GM21786 (cell line): ENCODE measurements at regions not wholly inside any gene's neighbourhood (a gene's known extent, or its start where the extent isn't known, plus 50 kb on each side); places are given as distances from the start of the nearest gene placed in this dataset.

Experiments
- ATAC-seq: cut with Tn5 transposase; IDR thresholded peaks from one replicate; pipeline ENCODE4 v1.9.1; 2021; ENCODE audit not compliant: unreplicated experiment

DNA sequence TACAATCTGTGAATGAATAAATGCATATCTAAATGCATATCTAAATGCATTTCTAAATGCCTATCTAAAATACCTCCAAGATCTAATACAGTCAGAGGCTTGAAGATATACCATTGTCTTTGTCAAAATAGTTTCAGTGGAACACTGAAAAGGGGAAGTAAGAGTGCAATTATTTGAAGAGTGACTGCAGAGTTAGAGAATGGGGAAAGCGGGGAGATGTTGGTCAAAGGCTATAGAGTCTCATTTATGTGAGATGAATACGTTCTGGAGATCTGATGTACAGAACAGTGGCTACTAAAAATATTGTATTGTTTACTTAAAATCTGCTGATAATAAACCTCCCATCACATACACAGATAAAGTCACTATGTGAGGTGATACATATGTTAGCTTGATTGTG lies 1126.2 kb upstream of the CDH9 start:
- no peak for ATAC-seq

DNA sequence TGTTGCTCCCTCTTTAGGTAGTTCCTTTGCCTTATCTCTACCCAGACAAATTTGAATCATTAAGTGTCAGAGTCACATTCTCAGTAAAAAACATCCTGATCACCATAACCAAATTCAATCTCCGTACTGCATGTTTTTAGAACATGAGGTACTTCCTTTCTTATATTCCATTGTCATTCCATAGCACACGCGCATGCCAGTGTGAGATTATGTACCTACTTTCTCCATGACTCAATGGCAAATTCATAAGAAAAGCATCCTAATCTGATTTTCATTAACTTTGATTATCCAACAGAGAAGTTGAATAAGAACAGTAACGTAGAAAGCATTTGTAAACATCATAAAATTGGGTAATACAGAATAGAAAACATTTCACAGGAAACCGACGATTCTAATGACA lies 1118.6 kb upstream of the CDH9 start:
- no peak for ATAC-seq

DNA sequence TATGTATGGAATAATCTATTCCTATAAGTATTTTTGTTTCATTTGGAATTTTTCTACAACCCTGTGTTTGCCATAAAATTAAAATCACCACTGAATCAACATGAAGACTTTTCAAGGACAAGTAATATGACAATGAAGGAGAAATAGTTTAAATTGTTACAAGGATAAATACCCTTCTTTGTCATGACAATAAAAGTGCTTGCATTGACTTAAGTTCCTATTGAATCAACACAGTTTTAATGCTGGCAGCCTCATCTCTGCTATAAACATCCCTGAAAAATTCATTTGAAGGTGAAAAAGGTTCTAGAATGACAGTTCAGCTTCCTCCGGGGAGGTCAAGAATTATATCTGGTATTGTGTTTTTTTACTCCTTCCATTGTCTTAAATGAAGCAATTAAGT lies 1105.1 kb upstream of the CDH9 start:
- ATAC-seq: no peak

DNA sequence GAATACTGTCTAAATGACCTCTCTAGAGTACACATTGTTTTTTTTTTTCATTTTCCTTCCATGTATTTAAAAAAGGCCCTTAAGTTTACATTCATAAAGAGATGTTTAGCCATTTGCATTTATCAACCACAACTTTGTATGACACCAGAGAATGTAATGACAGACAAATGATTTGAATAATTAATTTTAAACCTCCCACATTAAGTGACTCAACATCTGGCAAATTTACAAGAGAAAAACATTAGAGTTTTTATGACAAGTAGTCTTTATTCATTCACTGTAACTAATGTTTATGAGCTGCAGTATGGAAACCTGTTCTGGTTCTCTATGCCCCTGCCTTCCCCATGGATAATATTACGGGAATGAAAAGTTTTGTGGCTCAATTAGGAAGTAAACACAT lies 1093.8 kb upstream of the CDH9 start:
- ATAC-seq: no peak

DNA sequence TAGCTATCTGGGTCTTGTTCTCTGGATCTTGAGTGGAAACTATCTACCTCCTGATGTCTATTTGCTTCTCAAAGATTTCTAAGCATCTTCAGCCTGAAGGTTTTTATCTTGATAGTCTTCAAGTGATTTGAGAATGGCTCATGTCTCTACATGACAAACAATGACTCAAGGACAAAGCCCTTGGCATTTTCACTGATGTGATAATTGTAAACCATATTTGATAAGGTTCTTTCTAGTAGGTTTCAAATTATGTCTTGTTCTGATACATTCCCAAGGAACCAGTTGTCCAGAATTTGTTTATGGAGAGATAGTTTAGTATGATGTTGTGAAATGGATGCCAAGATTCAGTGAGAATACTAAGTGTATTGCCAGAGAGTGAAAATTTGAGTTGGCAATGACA lies 1079.3 kb upstream of the CDH9 start:
- no peak for ATAC-seq

DNA sequence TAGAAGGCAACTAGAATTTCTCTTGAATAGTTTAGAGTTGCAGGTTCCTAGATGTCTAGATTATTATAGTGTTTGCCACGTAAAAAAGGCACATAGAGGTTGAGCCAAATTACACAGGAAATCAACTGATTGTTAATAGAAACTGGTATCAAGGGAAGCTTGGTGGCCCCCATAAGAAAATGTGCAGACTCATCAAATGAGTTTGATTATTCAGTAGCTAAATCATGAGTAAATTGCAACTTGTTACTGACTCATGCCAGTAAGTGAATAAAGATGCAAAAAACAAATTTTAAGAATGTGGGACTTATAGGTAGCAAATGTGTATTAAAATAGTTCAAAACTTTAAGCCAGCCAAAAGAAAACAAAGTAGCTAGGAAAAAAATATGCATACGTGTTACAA lies 1078.9 kb upstream of the CDH9 start:
- no peak for ATAC-seq

DNA sequence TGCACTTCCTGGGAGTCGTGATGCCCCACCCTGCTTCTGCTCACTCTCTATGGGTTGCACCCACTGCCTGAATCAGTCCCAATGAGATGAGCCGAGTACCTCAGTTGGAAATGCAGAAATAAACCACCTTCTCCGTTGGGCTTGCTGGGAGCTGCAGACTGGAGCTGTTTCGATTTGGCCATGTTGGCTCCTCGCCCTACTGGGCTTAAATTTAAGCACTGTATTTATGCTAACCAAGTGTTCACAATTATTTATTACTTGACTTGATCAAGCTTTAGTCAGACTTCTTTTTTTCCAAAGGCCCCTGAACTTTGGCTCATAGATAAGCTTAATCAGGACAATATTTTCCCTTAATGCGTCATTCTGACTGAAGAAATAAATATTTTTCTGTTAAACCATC lies 1072.4 kb upstream of the CDH9 start:
- no peak for ATAC-seq

DNA sequence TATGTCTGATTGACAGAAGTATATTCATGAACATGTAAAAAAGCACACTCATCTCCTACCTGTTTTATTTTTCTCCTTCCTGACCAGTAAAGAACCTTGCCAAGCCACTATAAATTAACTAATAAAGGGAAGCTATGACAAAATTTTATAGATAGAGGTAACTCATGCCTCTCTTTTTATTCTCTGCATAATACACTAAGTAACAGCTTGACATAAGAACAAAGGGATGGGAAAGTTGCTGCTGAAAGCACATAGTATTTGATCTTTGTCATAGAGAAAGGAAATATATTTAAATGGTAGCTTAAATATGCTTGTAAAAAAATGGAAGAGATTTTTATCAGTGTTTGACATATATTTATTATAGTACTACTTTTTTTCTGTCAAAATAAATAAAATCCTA lies 1065.7 kb upstream of the CDH9 start:
- no peak for ATAC-seq

DNA sequence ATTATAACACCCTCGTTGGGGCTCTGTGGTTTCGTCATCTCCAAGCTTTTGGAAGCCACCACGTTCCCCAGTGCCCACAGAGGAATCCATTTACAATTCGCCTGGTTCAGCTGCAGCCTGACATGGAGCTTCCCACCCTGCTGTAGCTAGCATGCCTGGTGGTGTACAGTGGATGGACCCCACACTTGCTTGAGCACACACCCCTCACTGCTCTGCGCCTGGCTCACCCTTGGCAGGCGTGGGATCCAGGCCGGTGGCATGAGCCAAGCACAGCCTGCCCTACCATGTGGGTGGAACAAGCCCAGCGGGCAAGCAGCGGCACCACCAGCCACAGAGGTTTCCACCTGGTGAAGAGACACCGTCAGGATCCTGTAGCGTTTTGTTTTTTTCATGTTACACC lies 1045.7 kb upstream of the CDH9 start:
- ATAC-seq: no peak

DNA sequence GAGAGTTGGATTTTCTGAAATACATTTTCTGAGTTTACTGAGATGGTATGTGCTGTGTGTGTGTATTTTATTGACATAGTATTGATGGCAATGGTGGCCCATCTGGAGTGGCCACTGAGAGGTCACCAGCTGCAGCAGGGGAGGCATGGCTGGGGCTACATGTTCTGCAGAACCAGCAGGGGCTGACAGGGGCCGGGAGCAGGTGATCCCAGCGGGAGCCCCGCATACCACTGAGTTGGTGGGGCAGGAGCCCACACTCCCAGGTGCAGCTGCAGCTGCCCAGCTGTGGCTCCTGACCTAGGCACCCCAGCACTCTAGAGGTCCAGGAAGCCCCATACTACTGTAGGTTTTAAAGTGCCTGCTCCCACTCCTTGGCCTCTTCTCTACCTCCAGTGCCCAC lies 1044.2 kb upstream of the CDH9 start:
- no peak for ATAC-seq

DNA sequence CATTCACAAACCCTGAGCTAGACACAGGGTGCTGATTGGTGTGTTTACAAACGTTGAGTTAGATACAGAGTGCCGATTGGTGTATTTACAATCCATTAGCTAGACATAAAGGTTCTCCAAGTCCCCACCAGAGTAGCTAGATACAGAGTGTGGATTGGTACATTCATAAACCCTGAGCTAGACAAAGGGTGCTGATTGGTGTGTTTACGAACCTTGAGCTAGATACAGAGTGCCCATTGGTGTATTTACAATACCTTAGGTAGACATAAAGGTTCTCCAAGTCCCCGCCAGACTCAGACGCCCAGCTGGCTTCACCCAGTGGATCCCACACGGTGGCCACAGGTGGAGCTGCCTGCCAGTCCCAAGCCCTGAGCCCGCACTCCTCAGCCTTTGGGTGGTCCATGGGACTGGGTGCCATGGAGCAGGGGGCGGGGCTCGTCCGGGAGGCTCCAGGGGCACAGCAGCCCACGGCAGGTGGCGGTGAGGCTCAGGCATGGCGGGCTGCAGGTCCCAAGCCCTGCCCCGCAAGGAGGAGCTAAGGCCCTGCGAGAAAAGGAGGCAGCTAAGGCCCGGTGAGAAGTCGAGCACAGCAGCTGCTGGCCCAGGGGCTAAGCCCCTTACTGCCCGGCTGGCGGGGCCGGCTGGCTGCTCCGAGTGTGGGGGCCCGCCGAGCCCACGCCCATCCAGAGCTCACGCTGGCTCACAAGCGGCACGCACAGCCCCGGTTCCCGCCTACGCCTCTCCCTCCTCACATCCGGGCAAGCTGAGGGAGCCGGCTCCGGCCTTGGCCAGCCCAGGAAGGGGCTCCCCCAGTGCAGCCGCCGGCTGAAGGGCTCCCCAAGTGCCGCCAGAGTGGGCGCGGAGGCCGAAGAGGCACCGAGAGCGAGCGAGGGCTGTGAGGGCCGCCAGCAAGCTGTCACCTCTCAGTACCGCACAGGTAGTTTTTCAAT lies 1039.2 kb upstream of the CDH9 start:
- no peak for ATAC-seq

DNA sequence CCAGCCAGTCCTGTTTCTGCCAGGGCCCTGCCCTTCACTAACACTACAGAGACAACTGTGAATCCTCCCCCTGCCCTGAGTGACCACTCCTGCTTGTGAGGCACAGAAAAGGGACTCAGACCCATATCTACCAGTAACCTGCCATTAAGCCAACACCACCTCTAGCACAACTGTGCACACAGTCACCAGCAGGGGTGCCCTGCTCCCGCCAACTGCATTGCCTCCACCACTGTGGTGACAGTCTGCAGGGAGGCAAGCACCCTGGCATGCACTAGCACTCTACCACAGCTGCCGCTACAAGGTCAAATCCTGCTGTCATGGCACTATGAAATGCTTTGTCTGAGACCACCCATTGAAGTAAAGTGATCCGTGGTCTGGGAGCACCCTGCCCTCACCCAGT lies 1028.5 kb upstream of the CDH9 start:
- no peak for ATAC-seq

DNA sequence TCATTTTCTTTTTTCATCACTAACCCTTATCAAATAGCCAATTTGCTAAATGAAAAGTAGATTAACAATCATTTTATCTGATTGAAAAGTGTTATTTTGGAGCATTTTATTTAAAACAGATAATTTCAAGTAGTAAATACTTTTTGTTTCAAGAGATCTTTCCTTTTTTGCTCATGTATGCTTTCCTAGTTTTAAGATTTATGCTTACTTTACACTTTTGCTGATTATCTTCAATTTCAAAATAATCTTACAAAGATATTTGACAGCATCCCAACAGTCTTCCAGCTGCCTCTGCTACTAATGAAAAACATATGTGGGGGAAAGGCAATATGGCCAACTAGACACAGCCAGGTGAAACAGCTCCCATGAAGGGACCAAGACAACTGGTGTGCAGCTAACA lies 1027.3 kb upstream of the CDH9 start:
- ATAC-seq: no peak

DNA sequence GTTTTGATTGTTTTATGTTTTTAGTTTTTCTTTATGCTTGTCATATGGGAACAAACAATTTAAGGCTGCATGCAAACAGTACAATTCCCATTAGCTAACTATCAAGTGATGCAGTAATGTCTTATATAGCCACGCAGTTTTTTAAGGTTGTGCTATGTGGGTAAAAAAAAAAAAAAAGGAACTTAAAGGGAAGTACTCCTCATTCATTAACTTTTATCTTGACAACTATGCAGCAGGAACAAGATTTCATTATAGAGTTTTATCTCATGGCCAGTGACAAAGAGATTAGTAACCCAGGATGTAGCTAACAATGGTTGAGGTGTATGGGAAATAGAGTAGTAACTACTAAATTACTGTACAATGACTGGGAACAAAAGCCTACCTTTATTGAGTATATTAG lies 1008.2 kb upstream of the CDH9 start:
- ATAC-seq: no peak

DNA sequence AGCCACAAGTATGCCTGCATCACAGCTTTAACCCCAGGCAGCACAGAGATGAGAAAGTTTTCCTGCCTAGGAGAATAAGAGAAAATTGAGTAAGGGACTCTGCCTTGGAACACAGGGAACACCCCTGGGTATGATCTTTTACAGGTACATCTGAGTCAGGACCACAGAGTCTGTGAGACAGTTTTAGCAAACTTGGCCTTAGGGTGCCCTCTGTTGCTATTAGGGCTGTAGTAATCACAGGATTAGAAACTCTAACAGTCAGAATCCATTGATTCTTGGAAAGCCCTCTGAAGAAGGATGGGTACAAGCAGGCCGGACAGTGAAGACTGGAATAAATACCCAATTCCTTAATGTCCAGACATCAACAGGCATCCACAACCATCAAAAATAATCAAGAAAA lies 989.5 kb upstream of the CDH9 start:
- no peak for ATAC-seq

DNA sequence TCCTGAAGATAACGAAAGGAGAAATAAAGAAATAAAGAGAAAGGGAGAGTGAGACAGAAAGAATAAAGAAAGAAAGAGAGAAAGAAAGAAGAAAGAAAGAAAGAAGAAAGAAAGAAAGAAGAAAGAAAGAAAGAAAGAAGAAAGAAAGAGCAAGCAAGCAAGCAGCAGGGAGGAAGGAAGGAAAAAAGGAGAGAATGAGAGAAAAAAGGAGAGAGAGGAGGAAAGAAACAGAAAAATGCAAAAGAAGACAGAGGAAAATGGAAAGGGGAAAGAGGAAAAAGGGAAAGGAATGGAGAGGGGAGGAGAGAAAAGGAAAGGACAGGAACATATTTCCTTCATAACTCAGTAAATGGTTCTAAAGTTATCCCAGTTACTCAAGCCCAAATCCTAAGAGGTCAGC lies 978.8 kb upstream of the CDH9 start:
- no peak for ATAC-seq

DNA sequence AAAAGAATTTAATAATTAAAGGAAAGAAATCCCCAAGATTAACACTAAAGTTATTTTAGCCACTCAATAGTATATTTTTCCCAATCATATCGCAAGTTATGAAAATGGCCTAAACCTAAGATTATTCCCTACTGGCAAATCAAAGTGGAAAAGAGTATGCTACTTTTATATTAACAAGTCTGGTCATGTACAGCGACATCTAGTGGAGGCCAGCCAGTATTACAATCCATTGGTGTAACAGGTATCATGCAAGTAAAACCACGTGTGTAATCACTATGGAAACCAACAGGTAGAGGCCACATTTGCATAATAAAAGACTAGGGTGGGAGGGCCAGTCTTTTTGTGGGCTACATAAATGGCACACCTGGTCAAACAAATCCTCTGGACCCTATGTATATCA lies 976.4 kb upstream of the CDH9 start:
- no peak for ATAC-seq

DNA sequence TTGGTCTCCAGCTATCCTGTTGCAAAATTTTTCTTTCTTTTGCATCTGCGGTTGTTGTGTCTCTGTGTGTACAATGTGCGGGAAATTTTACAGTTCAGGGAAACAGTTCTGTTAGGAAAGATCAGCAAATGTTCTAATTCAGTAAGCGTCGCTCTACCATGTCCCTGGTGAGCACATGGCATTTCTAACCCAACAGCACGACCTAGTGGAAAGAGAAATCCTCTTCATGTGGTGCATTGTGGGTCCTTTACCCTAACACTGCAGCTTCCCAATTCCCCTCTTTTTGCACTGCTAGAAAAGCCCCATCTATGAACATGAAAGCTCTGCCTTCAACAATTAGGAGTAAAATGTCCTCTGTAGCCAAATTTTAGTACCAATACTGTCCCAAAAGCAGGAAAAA lies 974.2 kb upstream of the CDH9 start:
- no peak for ATAC-seq

DNA sequence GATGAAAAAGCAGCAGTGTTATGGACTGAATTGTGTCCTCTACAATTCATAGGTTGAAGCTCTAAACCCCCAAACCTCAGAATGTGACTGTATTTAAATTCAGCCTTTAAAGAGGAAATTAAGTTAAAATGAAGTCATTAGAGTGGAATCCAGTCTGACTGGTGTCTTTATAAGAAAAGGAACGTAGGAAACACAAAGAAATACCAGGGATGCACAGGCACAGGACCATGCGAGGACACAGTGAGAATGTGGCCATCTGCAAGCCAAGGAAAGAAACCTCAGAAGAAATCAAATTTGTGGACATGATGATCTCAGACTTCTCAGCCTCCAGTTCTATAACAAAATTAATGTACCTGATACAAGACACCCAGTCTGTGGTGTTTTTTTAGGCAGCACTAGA lies 971.2 kb upstream of the CDH9 start:
- no peak for ATAC-seq

DNA sequence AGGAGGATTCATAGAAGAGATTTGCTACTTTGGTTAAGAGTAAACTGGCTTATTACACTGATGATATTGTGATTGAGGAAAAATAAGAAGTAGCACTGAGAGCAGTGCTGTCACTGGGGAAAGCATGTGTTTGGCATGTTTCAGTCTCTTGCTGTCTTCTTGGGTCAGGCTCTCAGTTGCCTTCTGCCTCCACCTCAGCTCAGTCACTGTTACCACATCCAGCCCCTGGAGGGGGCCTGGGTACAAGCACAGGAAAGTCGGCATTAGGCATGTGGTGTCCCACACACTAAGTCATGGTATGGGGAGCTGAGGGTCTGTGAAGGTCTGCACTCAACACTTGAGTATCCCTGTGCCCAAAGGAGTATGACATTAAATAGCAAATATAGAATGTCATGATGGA lies 958.3 kb upstream of the CDH9 start:
- no peak for ATAC-seq

DNA sequence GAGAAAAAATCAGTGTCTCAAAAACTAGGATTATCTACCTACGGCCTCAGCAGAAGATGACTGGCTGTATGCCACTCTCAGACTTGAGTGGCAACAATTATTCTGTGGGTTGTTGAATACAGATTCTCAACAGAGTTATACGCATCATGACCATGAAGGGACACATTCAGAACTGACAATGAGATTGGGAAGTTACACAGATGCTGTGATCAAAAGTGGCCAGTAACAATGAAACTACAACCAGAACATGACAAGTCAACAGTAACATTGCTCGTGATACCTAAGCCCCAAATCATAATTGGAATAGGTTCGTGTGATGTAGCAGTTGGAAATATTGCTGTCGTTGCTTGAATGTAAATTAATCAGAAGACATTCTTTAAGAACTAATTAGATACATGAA lies 957.5 kb upstream of the CDH9 start:
- ATAC-seq: no peak

DNA sequence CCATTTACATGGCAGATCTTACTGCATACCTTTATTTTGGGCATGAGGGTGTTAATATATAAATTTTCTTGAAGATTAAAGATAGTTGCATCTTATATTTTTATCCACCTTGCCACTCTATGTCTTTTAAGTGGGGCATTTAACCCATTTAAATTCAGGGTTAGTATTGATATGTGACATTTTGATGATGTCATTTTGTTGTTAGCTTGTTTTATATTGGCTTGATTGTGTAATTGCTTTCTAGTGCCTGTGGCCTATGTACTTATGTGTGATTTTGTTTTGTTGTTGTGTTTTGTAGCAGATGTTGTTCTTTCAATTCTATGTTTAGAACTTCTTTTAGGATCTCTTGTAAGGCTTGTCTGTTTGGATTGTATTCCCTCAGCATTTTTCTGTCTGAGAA lies 939.9 kb upstream of the CDH9 start:
- ATAC-seq: no peak

DNA sequence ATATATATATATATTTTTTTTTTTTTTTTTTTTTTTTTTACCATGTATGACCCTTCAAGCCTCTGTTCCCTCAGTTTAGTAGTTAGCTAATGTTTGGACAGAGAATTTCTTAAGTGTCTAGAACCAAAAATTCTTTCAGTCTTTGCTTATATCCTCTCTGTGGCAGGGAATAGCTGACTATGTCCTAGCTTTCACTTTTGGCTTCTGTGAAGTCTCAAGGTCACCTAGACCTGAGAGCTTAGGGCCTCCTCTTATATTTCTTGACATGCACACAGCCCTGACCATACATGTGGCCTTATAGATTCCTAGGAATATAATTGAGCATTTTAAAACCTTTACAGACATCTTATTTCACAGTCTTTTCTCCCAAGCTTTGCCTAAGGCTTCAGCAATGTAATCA lies 930.8 kb upstream of the CDH9 start:
- no peak for ATAC-seq
